Lower leg skin (tissue), 3 donors: ENCODE measurements at regions not wholly inside any gene's neighbourhood (a gene's known extent, or its start where the extent isn't known, plus 50 kb on each side); places are given as distances from the start of the nearest gene placed in this dataset.

ENCODE experiments used
- CTCF ChIP-seq, 3 donors: fragments of 450-650 bp; IDR thresholded peaks; one replicate each; pipeline ENCODE4 v1.5.1; 2016; ENCODE audit warnings: antibody characterized with exemption in 3 of 3, mild to moderate bottlenecking in 3 of 3, moderate library complexity in 2 of 3
- POLR2A ChIP-seq, 2 donors: fragments of 450-650 bp; IDR thresholded peaks; one replicate each; pipeline ENCODE4 v1.6.1; 2016 to 2017; ENCODE audit warnings: antibody characterized with exemption in 2 of 2, mild to moderate bottlenecking in 1 of 2, moderate library complexity in 1 of 2

- no peak for TF ChIP-seq CTCF (IDR thresholded peaks at IDR 0.05)
- no peak for TF ChIP-seq POLR2A (IDR thresholded peaks at IDR 0.05)
These were observed 86.6 kb upstream of the NXPH2 start for GRCh38 chr2:138866797-138867196.
